Endothelial cell of umbilical vein (primary cell): ENCODE measurements at regions not wholly inside any gene's neighbourhood (a gene's known extent, or its start where the extent isn't known, plus 50 kb on each side); places are given as distances from the start of the nearest gene placed in this dataset.

Source experiments
- BruUV-seq: library from RNA; stranded (reverse); fragments of 400-500 nt; replicated peaks from 2 replicates; lab custom pipeline; 2021; lab: Mats Ljungman, UMichigan
- CTCF ChIA-PET: fragments of 300-600, 350-600 bp; sonication (Branson Sonifier 250); formaldehyde crosslinking; loops from one replicate; lab custom pipeline; 2021; ENCODE audit warnings: antibody characterized with exemption, inconsistent platforms; lab: Charles Lee
- POLR2A ChIA-PET: fragments of 300-600, 350-600 bp; sonication (Branson Sonifier 250); formaldehyde crosslinking; loops from one replicate; lab custom pipeline; 2021; ENCODE audit warnings: antibody characterized with exemption, inconsistent platforms; lab: Charles Lee
- DNase-seq: peaks from one replicate; pipeline ENCODE4 v3.0.0-alpha.2; 2011; ENCODE audit warnings: low read depth, low spot score
- FAIRE-seq: peaks from 2 replicates; lab custom pipeline; 2011; peaks lifted over from hg19 to GRCh38; lab: Jason Lieb, UNC
- H2AFZ ChIP-seq: 2 replicates; pipeline ENCODE4 v1.6.0; 2012; ENCODE audit warnings: low read depth, low read length, control low read depth, inconsistent platforms
- H3K27ac ChIP-seq: 2 replicates; pipeline ENCODE4 v1.5.1; 2011; ENCODE audit warnings: low read depth, mild to moderate bottlenecking, control low read depth, low read length, moderate library complexity; ENCODE audit not compliant: insufficient read depth
- H3K27me3 ChIP-seq, 2 experiments: 2 replicates each; pipeline versions ENCODE4 v1.6.0 to v1.6.1; 2011; ENCODE audit warnings: low read length in 2 of 2, mixed read lengths in 1 of 2; ENCODE audit not compliant: control insufficient read depth in 2 of 2, insufficient read depth in 2 of 2
- H3K36me3 ChIP-seq, 2 experiments: 2 replicates in 1 of 2; 3 replicates in 1 of 2; pipeline ENCODE4 v1.5.1; 2011; ENCODE audit warnings: low read length in 2 of 2, mild to moderate bottlenecking in 1 of 2, moderate library complexity in 1 of 2; ENCODE audit not compliant: control insufficient read depth in 2 of 2, insufficient read depth in 2 of 2; ENCODE audit errors: extremely low read depth in 1 of 2
- H3K4me1 ChIP-seq: 3 replicates; pipeline ENCODE4 v1.5.1; 2011; ENCODE audit warnings: mild to moderate bottlenecking, low read length; ENCODE audit not compliant: control insufficient read depth, insufficient read depth; ENCODE audit errors: extremely low read depth
- H3K4me2 ChIP-seq: 2 replicates; pipeline ENCODE4 v1.6.1; 2011; ENCODE audit warnings: low read length, control low read depth, mixed read lengths; ENCODE audit not compliant: insufficient read depth
- H3K4me3 ChIP-seq, 3 experiments: fragments of 200-600 bp in 1 of 3; sonication (generic), shearing (Covaris generic) in 1 of 3; replicated peaks in 1 of 3; 2 replicates each; pipeline ENCODE4 v1.5.1; 2011 to 2016; ENCODE audit warnings: control low read depth in 3 of 3, low read length in 3 of 3, mild to moderate bottlenecking in 2 of 3, inconsistent platforms in 1 of 3, low read depth in 1 of 3, moderate library complexity in 1 of 3; ENCODE audit not compliant: insufficient read depth in 1 of 3
- H3K79me2 ChIP-seq: 2 replicates; pipeline ENCODE4 v1.6.0; 2012; ENCODE audit warnings: low read length, inconsistent platforms; ENCODE audit not compliant: control insufficient read depth, insufficient read depth
- H3K9ac ChIP-seq: replicated peaks from 2 replicates; pipeline ENCODE3; 2011; ENCODE audit warnings: low read length, control low read depth; ENCODE audit not compliant: insufficient read depth; ENCODE audit errors: extremely low read depth
- H3K9me1 ChIP-seq: replicated peaks from 3 replicates; pipeline ENCODE4 v1.6.0; 2011; ENCODE audit warnings: mild to moderate bottlenecking, low read length; ENCODE audit not compliant: control insufficient read depth, insufficient read depth; ENCODE audit errors: extremely low read depth
- H3K9me3 ChIP-seq: replicated peaks from 2 replicates; pipeline ENCODE4 v1.5.1; 2012; ENCODE audit warnings: low read length, inconsistent platforms; ENCODE audit not compliant: control insufficient read depth, insufficient read depth
- H4K20me1 ChIP-seq: replicated peaks from 2 replicates; pipeline ENCODE3; 2011; ENCODE audit warnings: mild to moderate bottlenecking, low read length; ENCODE audit not compliant: control insufficient read depth, insufficient read depth; ENCODE audit errors: extremely low read depth
- CTCF ChIP-seq, 2 donors: IDR thresholded peaks; 1 replicate in 1 of 2; 2 replicates in 1 of 2; pipeline ENCODE4 v1.5.1; 2011; ENCODE audit warnings: low read length in 2 of 2, mild to moderate bottlenecking in 2 of 2, moderate library complexity in 2 of 2, control low read depth in 1 of 2, inconsistent platforms in 1 of 2, low read depth in 1 of 2; ENCODE audit not compliant: insufficient read depth in 1 of 2; ENCODE audit errors: extremely low read depth in 1 of 2
- EZH2 ChIP-seq: IDR thresholded peaks from 2 replicates; pipeline ENCODE4 v1.6.1; 2012; ENCODE audit warnings: borderline replicate concordance, low read depth, mild to moderate bottlenecking, moderate library complexity, low read length, inconsistent platforms; ENCODE audit not compliant: severe bottlenecking
- FOS ChIP-seq: IDR thresholded peaks from 2 replicates; pipeline ENCODE4 v1.6.1; 2011; ENCODE audit warnings: mild to moderate bottlenecking, low read length, moderate library complexity, borderline replicate concordance; ENCODE audit not compliant: insufficient read depth
- GATA2 ChIP-seq: IDR thresholded peaks from 2 replicates; pipeline ENCODE4 v1.7.0; 2011; ENCODE audit warnings: low read depth, mild to moderate bottlenecking, moderate library complexity, mixed read lengths, low read length; ENCODE audit not compliant: insufficient read length, insufficient read depth
- JUN ChIP-seq: IDR thresholded peaks from 2 replicates; pipeline ENCODE4 v1.6.1; 2011; ENCODE audit warnings: borderline replicate concordance, low read depth; ENCODE audit not compliant: insufficient read length, insufficient read depth
- MAX ChIP-seq: IDR thresholded peaks from 2 replicates; pipeline ENCODE4 v1.6.1; 2011; ENCODE audit not compliant: insufficient read depth, insufficient read length
- MYC ChIP-seq: IDR thresholded peaks from one replicate; pipeline ENCODE4 v1.6.1; 2011; ENCODE audit warnings: mild to moderate bottlenecking, low read depth, low read length
- POLR2A ChIP-seq: IDR thresholded peaks from 2 replicates; pipeline ENCODE4 v1.6.1; 2012; ENCODE audit warnings: low read depth, mild to moderate bottlenecking, control low read depth, low read length
- POLR2AphosphoS5 ChIP-seq: IDR thresholded peaks from 2 replicates; pipeline ENCODE4 v1.6.1; 2012; ENCODE audit warnings: low read depth, mild to moderate bottlenecking, control low read depth, low read length, moderate library complexity; ENCODE audit not compliant: insufficient read depth
- dilution Hi-C: fragments of 300-500 bp; cut with MboI; formaldehyde crosslinking; loops from one replicate; pipeline ENCODE4 v1.15.0; 2019; ENCODE audit warnings: low sequenced_read_pairs; ENCODE audit not compliant: extremely low pct_ligation_motif_present
- intact Hi-C: fragments of 100-400 bp; cut with micrococcal nuclease; formaldehyde crosslinking; loops from one replicate; pipeline ENCODE4 v1.10.0; 2022

GRCh38 chr1:239858057-239858456 is 233.6 kb upstream of the FMN2 start:
- FAIRE-seq (no peak), DNase-seq (no peak)
- intact Hi-C loops (no loop called here), dilution Hi-C loops (no loop called here)
- Histone ChIP-seq H2AFZ (no peak overlapping the region), H3K27me3 (no peaks in the 10 kb centered on the region), H3K4me2 (no peak overlapping the region), H3K9me1 (no peaks in the 10 kb centered on the region), H3K79me2 (no peaks in the 10 kb centered on the region), H3K4me3 (no peak overlapping the region), H3K9me3 (no peaks in the 10 kb centered on the region), H3K36me3 (no peaks in the 10 kb centered on the region), H4K20me1 (no peaks in the 10 kb centered on the region), H3K27ac (no peak overlapping the region), H3K4me1 (no peaks in the 10 kb centered on the region), H3K9ac (no peak overlapping the region)
- TF ChIP-seq EZH2 (no peak), POLR2AphosphoS5 (no peak), POLR2A (no peak), MAX (no peak), GATA2 (no peak), JUN (no peak), MYC (no peak), CTCF (IDR thresholded peaks at IDR 0.05; ENCODE audit: extremely low read depth in 1 of 2, insufficient read depth in 1 of 2, low read depth in 1 of 2, low read length in 2 of 2) (no peak), FOS (no peak)
- no TSS peak for BruUV-seq
- CTCF ChIA-PET = no interaction called here
- POLR2A ChIA-PET = no interaction called here
